Anterior cingulate cortex (tissue), 58 donors: ENCODE measurements at regions not wholly inside any gene's neighbourhood (a gene's known extent, or its start where the extent isn't known, plus 50 kb on each side); places are given as distances from the start of the nearest gene placed in this dataset.

Experiments
- DNase-seq, 58 donors: peaks; one replicate each; lab custom pipeline; 2025; lab: John Stamatoyannopoulos, UW

GRCh38 chr10:4197676-4198075 is 412.7 kb upstream of the KLF6 start:
- no peak for DNase-seq

GRCh38 chr10:4196771-4197390 is 411.9 kb upstream of the KLF6 start:
- no peak for DNase-seq

GRCh38 chr10:4196183-4196582 is 411.2 kb upstream of the KLF6 start:
- DNase-seq, result no peak

GRCh38 chr10:4195213-4195612 is 410.2 kb upstream of the KLF6 start:
- DNase-seq, result no peak

- no peak for DNase-seq
Measured at GRCh38 chr10:4194231-4194630, 409.2 kb upstream of the KLF6 start.

GRCh38 chr10:4191894-4192293 is 406.9 kb upstream of the KLF6 start:
- no peak for DNase-seq

- DNase-seq, result no peak
Measured at GRCh38 chr10:4191354-4191753, 406.3 kb upstream of the KLF6 start.

- no peak for DNase-seq
Measured at GRCh38 chr10:4190876-4191275, 405.9 kb upstream of the KLF6 start.

- no peak for DNase-seq
Measured at GRCh38 chr10:4189281-4189680, 404.3 kb upstream of the KLF6 start.

GRCh38 chr10:4188406-4188805 is 403.4 kb upstream of the KLF6 start:
- no peak for DNase-seq

- DNase-seq, result no peak
Measured at GRCh38 chr10:4186849-4187540, 402.0 kb upstream of the KLF6 start.

- no peak for DNase-seq
Measured at GRCh38 chr10:4183761-4184261, 398.8 kb upstream of the KLF6 start.

GRCh38 chr10:4181621-4182049 is 396.6 kb upstream of the KLF6 start:
- DNase-seq, result no peak

- peak in 2 of 58 donors; percentile 4 to 9 for DNase-seq
Measured at GRCh38 chr10:4181081-4181480, 396.1 kb upstream of the KLF6 start.

GRCh38 chr10:4177791-4178190 is 392.8 kb upstream of the KLF6 start:
- no peak for DNase-seq

GRCh38 chr10:4176500-4177281 is 391.7 kb upstream of the KLF6 start:
- DNase-seq, result no peak

- DNase-seq, result no peak
Measured at GRCh38 chr10:4174197-4174596, 389.2 kb upstream of the KLF6 start.

- DNase-seq, result no peak
Measured at GRCh38 chr10:4170633-4171314, 385.8 kb upstream of the KLF6 start.

- DNase-seq, result no peak
Measured at GRCh38 chr10:4170181-4170580, 385.2 kb upstream of the KLF6 start.

GRCh38 chr10:4169448-4169847 is 384.4 kb upstream of the KLF6 start:
- no peak for DNase-seq

- no peak for DNase-seq
Measured at GRCh38 chr10:4167216-4167615, 382.2 kb upstream of the KLF6 start.
